ENCODE measurements at regions not wholly inside any gene's neighbourhood (a gene's known extent, or its start where the extent isn't known, plus 50 kb on each side); places are given as distances from the start of the nearest gene placed in this dataset.

DNA sequence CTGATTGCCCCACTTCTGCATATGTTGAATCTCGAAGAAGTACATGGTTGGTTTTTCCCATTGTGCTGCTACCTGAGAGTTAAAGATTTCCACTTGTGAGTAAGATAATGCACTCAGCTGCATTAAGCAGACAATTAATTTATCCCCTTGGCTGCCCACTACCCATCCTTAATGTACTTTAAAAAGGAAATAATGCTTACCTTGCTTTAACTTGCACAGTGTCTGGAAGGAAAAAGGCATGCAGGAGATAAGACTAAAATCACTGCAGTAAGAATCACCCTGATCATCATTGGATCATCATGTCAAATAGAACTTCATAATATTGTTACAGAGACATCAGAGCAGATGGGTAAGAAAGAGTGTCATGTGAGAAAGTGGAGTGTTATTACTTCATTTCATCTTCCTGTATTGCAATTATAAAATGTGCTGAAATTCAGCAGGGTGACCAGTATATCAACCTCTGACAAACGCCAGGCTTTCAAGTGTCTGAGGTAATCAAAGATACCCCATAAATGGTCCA lies 207.3 kb upstream of the PIK3C3 start:
- Histone ChIP-seq H3K14ac (ENCODE audit: insufficient read length) (no peak overlapping the region), H2BK12ac (ENCODE audit: low read depth, low read length) (no peak overlapping the region), H2AFZ (ENCODE audit: low read length) (no peak overlapping the region), H3K4me1 (replicated peaks in 1 of 4; ENCODE audit: control insufficient read depth in 3 of 4, insufficient read depth in 4 of 4, low read length in 3 of 4) (peaks cover 5 to 15% (median 11%) of the 10 kb centered on the region in 4 experiments; a peak in 5 of 7 replicates), H3K9me3 (ENCODE audit: insufficient read depth in 2 of 2, low read depth in 1 of 2, low read length in 1 of 2) (no peaks in the 10 kb centered on the region), H3K56ac (replicated peaks; ENCODE audit: insufficient read length, low read depth, low read length) (no peak overlapping the region), H3K23ac (ENCODE audit: insufficient read length) (no peak overlapping the region), H3K79me1 (ENCODE audit: low read depth, low read length) (no peaks in the 10 kb centered on the region), H4K91ac (replicated peaks; ENCODE audit: insufficient read length, low read length) (no peak overlapping the region), H3K27me3 (replicated peaks in 1 of 4; ENCODE audit: control insufficient read depth in 3 of 4, extremely low read depth in 1 of 4, insufficient read depth in 3 of 4, low read length in 3 of 4) (no peaks in the 10 kb centered on the region), H2AK5ac (ENCODE audit: low read depth, low read length) (no peak overlapping the region), H4K20me1 (replicated peaks in 1 of 2; ENCODE audit: control insufficient read depth in 1 of 2, insufficient read depth in 2 of 2, low read length in 2 of 2) (no peaks in the 10 kb centered on the region), H3K4me3 (ENCODE audit: extremely low read depth in 1 of 4, insufficient read depth in 2 of 4, low read depth in 3 of 4, low read length in 4 of 4) (no peak overlapping the region), H2BK5ac (ENCODE audit: low read depth, low read length) (no peak overlapping the region), H2BK15ac (ENCODE audit: low read length) (no peak overlapping the region), H3K79me2 (ENCODE audit: control insufficient read depth in 1 of 2, insufficient read depth in 2 of 2, low read length in 2 of 2) (no peaks in the 10 kb centered on the region), H3K4me2 (ENCODE audit: insufficient read depth in 1 of 2, low read depth in 2 of 2, low read length in 2 of 2) (no peak overlapping the region), H3K23me2 (ENCODE audit: low read depth, low read length) (no peaks in the 10 kb centered on the region), H2BK20ac (ENCODE audit: low read length) (no peak overlapping the region), H3K36me3 (ENCODE audit: control insufficient read depth in 2 of 4, insufficient read depth in 4 of 4, low read length in 3 of 4) (no peaks in the 10 kb centered on the region), H3K18ac (ENCODE audit: extremely low read depth, low read length) (no peak overlapping the region), H2BK120ac (replicated peaks; ENCODE audit: low read depth, low read length) (no peak overlapping the region), H4K5ac (ENCODE audit: insufficient read length, low read depth, low read length) (no peak overlapping the region), H3K9ac (replicated peaks in 1 of 4; ENCODE audit: extremely low read depth in 1 of 4, low read depth in 3 of 4, low read length in 3 of 4) (no peak overlapping the region), H4K8ac (ENCODE audit: extremely low read depth, insufficient read depth, low read length) (no peak overlapping the region), H3K27ac (ENCODE audit: low read depth, low read length) (no peak overlapping the region), H3K4ac (replicated peaks; ENCODE audit: insufficient read length, low read depth, low read length) (no peak overlapping the region)
- TF ChIP-seq SAP30 (IDR thresholded peaks at IDR 0.05; ENCODE audit: insufficient read depth, insufficient replicate concordance, low read length) (no peak), POLR2A (IDR thresholded peaks at IDR 0.05; ENCODE audit: control extremely low read depth in 1 of 2, low read depth in 2 of 2, low read length in 2 of 2) (no peak), BRCA1 (IDR thresholded peaks at IDR 0.05; ENCODE audit: low read depth, low read length) (no peak), EP300 (IDR thresholded peaks at IDR 0.05; ENCODE audit: borderline replicate concordance in 1 of 2, low read depth in 2 of 2, low read length in 2 of 2) (no peak), POU5F1 (IDR thresholded peaks at IDR 0.05; ENCODE audit: low read depth, low read length) (no peak), ZNF274 (IDR thresholded peaks at IDR 0.05; ENCODE audit: borderline replicate concordance, extremely low read depth, low read length) (no peak), KDM1A (IDR thresholded peaks at IDR 0.05; ENCODE audit: borderline replicate concordance, low read length) (no peak), CHD2 (IDR thresholded peaks at IDR 0.05; ENCODE audit: low read length) (no peak)
- TF ChIP-seq, protein P1, sequence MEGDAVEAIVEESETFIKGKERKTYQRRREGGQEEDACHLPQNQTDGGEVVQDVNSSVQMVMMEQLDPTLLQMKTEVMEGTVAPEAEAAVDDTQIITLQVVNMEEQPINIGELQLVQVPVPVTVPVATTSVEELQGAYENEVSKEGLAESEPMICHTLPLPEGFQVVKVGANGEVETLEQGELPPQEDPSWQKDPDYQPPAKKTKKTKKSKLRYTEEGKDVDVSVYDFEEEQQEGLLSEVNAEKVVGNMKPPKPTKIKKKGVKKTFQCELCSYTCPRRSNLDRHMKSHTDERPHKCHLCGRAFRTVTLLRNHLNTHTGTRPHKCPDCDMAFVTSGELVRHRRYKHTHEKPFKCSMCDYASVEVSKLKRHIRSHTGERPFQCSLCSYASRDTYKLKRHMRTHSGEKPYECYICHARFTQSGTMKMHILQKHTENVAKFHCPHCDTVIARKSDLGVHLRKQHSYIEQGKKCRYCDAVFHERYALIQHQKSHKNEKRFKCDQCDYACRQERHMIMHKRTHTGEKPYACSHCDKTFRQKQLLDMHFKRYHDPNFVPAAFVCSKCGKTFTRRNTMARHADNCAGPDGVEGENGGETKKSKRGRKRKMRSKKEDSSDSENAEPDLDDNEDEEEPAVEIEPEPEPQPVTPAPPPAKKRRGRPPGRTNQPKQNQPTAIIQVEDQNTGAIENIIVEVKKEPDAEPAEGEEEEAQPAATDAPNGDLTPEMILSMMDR (IDR thresholded peaks at IDR 0.05; ENCODE audit: control extremely low read depth in 1 of 3, insufficient read depth in 1 of 3, low read depth in 1 of 3, low read length in 3 of 3) = no peak
- POLR2A ChIA-PET (ENCODE audit: partially characterized antibody) = no interaction called here
- DNase-seq (ENCODE audit: low read depth in 1 of 2, low spot score in 2 of 2) (no peak), FAIRE-seq (no peak)
- CTCF ChIA-PET (ENCODE audit: partially characterized antibody) = interaction anchor here (0.6 to 1.4 kb wide), 6 partner anchors 10 to 772 kb away, joined by 3 to 5 read pairs (median 3); no protein-coding TSS in a partner anchor
- 93% methylated on average over 2 of the region's 2 CpGs; no CpG with 5 or more reads in 1 of the 2 experiments for WGBS, 2 experiments (ENCODE audit: extremely low coverage in 1 of 2, insufficient coverage in 1 of 2, insufficient read length in 1 of 2, insufficient replicate concordance in 2 of 2, low coverage in 1 of 2, low lambda C conversion rate in 2 of 2, missing lambda C conversion rate in 1 of 2)

All from H1 (cell line).